HG02623 (cell line): ENCODE measurements at regions not wholly inside any gene's neighbourhood (a gene's known extent, or its start where the extent isn't known, plus 50 kb on each side); places are given as distances from the start of the nearest gene placed in this dataset.

ENCODE experiments used
- ATAC-seq: cut with Tn5 transposase; IDR thresholded peaks from one replicate; pipeline ENCODE4 v1.9.1; 2021; ENCODE audit warnings: moderate library complexity; ENCODE audit not compliant: unreplicated experiment

- no peak for ATAC-seq
Measured at GRCh38 chrX:39206399-39207145, 405.3 kb downstream of the MID1IP1 start.

DNA sequence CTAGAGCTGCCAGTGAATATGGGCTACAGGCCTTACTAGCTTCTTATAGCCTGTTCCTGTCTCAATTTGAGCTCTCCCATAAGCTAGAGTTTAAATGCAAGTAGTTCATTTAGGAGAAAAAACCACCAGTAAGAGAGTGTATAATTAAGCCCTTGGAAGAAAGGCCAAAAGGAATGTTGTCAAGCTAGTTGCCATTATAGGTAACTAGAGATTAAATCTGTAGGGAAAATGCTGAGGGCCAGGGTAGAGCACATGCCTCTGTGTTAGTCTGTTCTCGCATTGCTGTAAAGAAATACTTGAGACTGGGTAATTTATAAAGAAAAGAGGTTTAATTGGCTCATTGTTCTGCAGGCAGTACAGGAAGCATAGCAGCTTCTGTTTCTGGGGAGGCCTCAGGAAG is 410.2 kb downstream of the MID1IP1 start:
- ATAC-seq = no peak

GRCh38 chrX:39212456-39212855 is 411.2 kb downstream of the MID1IP1 start:
- no peak for ATAC-seq

DNA sequence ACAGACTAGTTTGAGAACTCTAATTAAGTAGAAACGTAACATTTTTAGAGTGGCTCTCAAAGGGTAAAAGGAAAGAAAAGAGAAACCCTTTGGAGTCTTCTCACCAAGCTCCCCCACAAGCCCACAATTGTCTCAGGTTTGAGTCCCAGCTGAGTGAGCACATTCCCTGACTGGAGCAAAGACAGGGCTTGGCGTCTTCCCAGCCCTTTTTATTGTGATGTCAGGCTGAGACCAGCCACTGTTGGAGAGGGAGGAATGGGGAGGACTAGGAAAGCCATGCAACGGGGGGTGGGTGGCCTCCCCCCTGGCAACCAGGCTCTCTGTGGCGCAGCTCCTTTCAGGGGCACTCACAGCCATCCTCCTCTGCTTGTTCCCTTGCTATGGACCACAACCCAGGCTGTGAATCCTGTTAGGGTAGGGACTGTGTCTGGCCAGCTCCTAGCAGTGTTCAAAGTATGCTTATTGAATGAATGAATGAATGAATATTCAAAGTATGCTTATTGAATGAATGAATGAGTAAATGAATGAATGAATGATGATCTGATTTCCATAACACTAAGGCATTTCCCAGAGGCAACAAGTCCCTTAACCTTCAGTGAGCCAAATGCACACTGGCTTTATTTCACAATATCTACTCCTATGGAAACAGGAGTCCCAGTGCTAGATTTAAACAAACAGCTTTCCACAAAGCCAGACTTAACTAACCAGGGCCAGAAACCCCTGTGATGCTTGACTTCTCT is 413.3 kb downstream of the MID1IP1 start:
- no peak for ATAC-seq

DNA sequence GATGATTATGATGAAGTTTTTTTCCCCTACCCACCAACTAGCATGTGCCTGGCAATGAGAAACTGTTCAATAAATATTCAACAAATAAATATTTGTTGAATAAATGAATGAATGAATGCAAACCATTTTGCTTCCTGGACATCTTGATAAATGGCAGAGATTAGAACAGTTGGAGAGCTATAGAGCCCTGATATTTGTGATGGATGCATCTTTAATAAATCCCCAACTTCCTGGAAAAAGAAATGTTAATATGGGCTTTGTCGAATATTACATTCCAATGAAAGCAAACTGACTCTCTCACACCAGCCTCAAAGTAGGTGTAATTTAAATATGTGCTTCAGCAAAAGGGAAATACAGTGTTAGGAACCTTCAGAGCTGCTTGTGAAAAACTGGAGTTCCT is 419.7 kb downstream of the MID1IP1 start:
- no peak for ATAC-seq

- no peak for ATAC-seq
Measured at GRCh38 chrX:39222346-39223113, 421.3 kb downstream of the MID1IP1 start.

GRCh38 chrX:39226251-39226650 is 425.0 kb downstream of the MID1IP1 start:
- ATAC-seq = no peak

DNA sequence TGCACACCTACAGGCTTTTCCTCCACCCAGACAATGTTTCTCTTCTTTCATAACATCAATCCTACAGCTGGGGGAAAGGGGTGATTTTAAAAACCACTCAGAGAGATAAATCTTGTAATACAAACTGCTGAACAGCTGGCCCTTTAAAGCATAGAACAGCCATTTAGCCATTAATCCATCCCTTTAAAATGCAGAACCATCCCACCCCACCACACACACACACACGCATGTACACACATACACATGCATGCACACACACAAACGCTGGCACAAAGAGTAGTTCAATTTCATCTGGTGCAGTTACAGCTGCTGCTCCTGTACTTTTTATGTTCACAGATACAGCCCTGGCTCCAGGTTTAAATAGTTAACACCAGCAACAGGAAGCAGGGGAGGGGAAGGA is 426.1 kb downstream of the MID1IP1 start:
- no peak for ATAC-seq

DNA sequence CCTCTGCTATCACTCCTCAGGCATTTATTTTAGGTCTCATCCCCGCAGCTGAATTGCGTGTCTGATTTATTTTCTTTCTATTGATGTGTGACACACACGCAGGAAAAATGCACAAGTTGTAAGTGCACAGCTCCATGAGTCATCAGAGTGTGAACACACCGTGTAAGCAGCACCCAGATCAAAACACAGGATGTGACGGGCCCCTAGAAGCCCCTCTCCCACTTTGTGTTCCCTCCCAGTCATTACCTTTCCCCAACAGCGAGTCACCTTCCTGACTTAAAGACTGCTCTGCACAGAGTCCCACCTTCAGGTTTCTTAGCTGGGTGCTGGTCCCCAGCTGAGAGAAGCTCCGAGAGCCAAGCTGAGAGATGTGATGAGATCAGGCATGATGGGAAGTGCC is 436.7 kb downstream of the MID1IP1 start:
- no peak for ATAC-seq

DNA sequence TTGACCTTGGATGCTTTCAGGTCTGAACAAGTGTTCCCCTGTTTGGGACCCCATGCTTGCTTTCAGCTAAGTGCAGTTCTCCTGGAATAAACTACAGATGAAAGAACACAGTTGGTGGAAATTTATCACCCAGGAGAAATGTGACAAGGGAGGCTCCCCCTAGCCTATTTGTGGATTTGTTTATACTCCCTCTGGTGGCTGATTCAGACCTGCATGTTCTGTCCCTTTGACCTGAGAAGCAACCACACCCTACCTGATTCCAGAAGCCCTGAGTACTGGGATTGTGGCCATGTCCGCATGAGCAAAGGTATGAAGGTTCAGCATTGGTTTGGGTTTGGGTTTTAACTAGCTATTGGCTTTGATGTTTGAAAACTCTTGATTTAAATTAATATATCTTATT is 440.9 kb downstream of the MID1IP1 start:
- ATAC-seq = no peak

DNA sequence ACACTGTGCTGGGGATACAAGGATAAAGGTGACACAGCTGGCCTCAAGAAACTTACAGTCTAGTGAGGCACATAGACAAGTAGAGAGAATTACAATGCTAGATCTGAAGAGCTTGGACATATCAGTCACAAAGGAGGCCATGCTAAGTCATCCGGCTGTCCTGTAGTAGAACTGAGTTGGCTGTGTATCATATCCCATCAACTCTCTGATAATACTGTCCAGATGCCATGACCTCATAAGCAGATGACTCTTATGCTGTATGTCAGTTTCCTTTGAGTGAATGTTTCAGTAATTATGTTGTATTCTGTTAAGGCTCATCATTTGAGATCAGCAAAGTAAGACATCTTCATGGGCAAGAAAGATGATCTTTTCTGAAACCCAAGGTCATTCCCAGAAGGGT is 442.9 kb downstream of the MID1IP1 start:
- ATAC-seq = no peak

- no peak for ATAC-seq
Measured at GRCh38 chrX:39245024-39245423, 443.8 kb downstream of the MID1IP1 start.

DNA sequence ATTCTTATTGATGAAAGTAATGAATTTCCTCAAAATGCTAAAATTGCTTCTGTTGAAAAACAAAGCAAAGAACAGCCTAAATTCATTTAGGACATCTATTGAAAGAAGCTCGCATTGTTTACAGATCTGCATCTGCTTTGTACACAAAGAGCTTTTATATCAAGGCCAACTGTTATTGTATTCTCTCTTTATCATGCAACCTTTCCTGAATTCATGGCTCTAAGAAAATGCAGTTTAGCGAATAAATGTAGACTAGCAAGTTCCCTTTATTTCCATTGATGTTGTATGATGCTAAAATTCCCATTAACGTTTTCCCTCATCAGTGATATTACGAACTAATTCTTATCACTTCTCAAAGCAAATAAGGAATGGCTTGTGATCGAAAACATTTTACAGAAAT is 446.3 kb downstream of the MID1IP1 start:
- ATAC-seq = no peak

DNA sequence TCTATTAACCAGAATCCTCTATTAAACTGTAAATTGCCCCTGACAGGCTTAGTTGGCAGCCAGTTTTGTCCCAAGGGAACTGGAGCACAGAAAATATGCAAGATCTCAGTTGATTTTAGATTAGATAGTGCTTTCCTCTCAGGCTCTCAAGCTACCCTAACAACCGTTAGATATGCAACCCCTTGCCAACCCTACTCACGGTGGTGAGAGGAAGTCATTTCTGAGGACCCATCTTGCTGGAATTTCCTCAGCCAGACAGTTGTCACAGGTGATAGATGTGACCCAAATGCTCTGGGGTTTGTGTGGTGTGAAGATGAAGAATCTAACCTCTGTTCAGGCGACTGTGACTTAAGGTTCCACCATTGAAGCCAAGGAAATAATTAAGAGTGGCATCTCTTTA is 447.1 kb downstream of the MID1IP1 start:
- no peak for ATAC-seq

GRCh38 chrX:39249999-39250398 is 448.7 kb downstream of the MID1IP1 start:
- ATAC-seq = no peak

- ATAC-seq = no peak
Measured at GRCh38 chrX:39251995-39252394, 450.7 kb downstream of the MID1IP1 start.

- no peak for ATAC-seq
Measured at GRCh38 chrX:39253551-39253950, 452.3 kb downstream of the MID1IP1 start.

DNA sequence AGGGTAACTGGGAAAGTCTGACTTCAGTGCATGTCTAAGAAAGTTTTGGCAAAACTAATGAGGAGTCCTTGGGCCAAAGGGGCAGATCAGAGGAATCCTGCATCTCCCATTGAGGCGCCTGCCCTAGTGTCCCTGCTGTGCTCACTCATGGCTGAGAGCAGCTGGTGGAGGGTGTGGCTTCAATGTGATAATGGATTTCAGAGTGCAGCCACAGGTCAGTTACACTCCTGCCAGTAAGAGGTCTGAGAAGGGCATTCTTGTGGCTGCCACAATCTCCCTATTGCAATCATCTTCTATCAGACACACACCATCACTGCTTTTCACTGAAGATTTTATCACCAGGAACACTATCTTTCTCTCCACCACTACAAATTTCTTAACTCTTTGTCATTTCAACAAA is 457.1 kb downstream of the MID1IP1 start:
- ATAC-seq = no peak

DNA sequence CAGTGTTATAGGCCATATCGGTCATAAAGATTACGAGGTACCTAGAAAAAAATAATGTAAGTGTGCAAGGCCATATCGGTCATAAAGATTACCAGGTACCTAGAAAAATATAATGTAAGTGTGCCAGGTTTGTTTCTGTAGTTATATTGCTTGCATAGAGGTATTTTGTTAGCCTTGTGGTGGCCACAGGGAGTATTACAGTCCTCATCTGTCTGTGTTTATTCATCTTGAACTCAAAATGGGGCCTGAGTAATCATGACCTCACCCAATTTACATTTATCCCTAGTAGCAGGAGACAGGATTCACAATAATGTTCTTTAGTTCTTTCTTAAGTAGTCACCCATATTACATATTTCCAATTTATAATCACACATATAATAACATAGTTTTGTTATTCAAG is 459.7 kb downstream of the MID1IP1 start:
- ATAC-seq = no peak

DNA sequence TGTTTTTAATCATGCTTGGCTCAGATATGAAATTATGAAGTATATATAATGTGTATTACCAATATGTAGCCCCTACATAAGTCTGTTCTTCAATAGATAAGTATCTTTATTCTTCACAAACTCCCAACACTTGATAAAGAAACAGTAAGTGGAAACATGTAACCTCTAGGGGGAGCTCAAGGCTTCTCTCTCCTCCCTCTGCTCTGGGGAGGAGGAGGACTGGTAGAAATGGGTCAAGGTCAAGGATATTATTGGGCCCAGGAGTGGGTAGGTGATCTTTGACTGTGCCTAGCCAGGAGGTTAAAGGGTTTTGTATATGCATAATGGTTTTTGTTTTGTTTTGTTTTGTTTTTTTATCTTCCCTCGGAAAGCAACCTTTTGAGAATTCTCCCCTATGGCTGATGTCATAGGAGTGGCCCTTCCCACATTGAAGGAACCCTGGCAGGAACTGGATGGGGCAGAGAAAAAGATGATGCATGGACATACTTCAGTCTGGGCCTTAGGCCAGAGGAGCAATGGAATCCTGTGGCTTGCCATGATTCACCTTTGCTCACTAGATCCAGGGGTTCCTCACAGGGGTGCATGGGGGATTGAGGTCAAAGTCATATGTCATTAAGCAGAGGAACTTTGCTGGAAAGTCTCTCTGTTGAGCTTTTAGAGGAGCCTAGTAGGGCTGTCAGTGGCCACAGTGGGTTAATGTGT is 460.3 kb downstream of the MID1IP1 start:
- ATAC-seq = no peak

DNA sequence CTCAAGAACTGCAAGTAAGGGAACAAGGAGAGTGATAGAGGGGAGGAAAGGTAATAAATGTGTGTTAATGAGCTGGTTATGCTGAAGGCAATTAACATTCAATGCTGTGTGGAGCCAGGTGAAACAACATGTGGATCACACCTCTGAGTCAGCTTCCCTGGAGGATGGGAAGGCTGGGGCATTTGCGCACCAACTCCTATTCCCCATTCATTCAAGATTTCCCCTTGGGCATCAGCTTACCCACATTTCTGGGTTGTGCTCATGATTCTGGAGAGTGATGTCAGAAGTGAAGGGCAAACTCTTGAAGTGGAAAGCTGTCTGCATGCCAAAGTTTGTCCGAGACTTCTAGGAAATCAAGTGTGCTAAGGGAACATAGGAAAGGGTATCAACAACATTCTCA is 461.4 kb downstream of the MID1IP1 start:
- no peak for ATAC-seq
